ENCODE measurements at regions not wholly inside any gene's neighbourhood (a gene's known extent, or its start where the extent isn't known, plus 50 kb on each side); places are given as distances from the start of the nearest gene placed in this dataset.

DNA sequence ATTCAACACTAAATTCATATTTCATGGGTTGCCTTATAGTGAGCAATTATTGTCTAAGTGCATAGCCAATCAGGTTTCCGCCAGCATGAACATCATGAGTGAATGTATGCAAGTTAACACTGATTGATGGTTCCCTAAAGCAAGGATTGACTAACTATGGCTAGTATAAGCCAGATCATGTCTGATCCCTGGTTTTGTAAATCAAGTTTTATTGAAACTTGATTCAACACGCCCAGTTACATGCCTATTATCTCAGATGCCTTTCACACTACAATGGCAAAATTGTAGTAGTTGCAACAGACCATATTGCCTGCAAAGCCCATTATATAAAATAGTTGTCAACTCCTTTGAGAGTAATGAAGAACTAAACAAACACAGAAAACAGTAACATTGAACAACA is 1127.4 kb downstream of the NCAM2 start:
- TF ChIP-seq EZH2phosphoT487 (IDR thresholded peaks at IDR 0.05; ENCODE audit: low read depth) (no peak), CTCF (IDR thresholded peaks at IDR 0.05; ENCODE audit: low read depth, low read length) (no peak)
- Histone ChIP-seq H3K36me3 (replicated peaks; ENCODE audit: low read depth, low read length) (no peaks in the 10 kb centered on the region), H3K27ac (ENCODE audit: low read length) (no peak overlapping the region), H3K9me3 (ENCODE audit: insufficient read depth, low read length) (no peaks in the 10 kb centered on the region), H3K4me3 (ENCODE audit: low read length) (no peak overlapping the region), H3K9ac (ENCODE audit: low read length) (no peak overlapping the region), H2AFZ (ENCODE audit: low read depth, low read length) (no peak overlapping the region), H3K4me2 (ENCODE audit: low read length) (no peak overlapping the region), H3K79me2 (ENCODE audit: low read length) (no peaks in the 10 kb centered on the region), H3K27me3 (ENCODE audit: low read depth, low read length) (no peaks in the 10 kb centered on the region), H4K20me1 (ENCODE audit: insufficient read depth, low read length) (no peaks in the 10 kb centered on the region), H3K4me1 (ENCODE audit: low read length) (no peaks in the 10 kb centered on the region)

- Histone ChIP-seq H3K9me3 (ENCODE audit: insufficient read depth, low read length) (no peaks in the 10 kb centered on the region), H3K4me2 (ENCODE audit: low read length) (no peak overlapping the region), H3K9ac (ENCODE audit: low read length) (no peak overlapping the region), H3K27me3 (ENCODE audit: low read depth, low read length) (no peaks in the 10 kb centered on the region), H3K4me3 (ENCODE audit: low read length) (no peak overlapping the region), H3K79me2 (ENCODE audit: low read length) (no peaks in the 10 kb centered on the region), H4K20me1 (ENCODE audit: insufficient read depth, low read length) (no peaks in the 10 kb centered on the region), H2AFZ (ENCODE audit: low read depth, low read length) (no peak overlapping the region), H3K36me3 (replicated peaks; ENCODE audit: low read depth, low read length) (no peaks in the 10 kb centered on the region), H3K4me1 (ENCODE audit: low read length) (no peaks in the 10 kb centered on the region), H3K27ac (ENCODE audit: low read length) (no peak overlapping the region)
- TF ChIP-seq EZH2phosphoT487 (IDR thresholded peaks at IDR 0.05; ENCODE audit: low read depth): no peak
- no peak for TF ChIP-seq CTCF (IDR thresholded peaks at IDR 0.05; ENCODE audit: low read depth, low read length)
Measured at GRCh38 chr21:22128671-22129070, 1130.5 kb downstream of the NCAM2 start.

- Histone ChIP-seq H3K4me3 (ENCODE audit: low read length) (no peak overlapping the region), H3K27ac (ENCODE audit: low read length) (no peak overlapping the region), H2AFZ (ENCODE audit: low read depth, low read length) (no peak overlapping the region), H3K4me2 (ENCODE audit: low read length) (no peak overlapping the region), H3K9me3 (ENCODE audit: insufficient read depth, low read length) (no peaks in the 10 kb centered on the region), H4K20me1 (ENCODE audit: insufficient read depth, low read length) (no peaks in the 10 kb centered on the region), H3K27me3 (ENCODE audit: low read depth, low read length) (no peaks in the 10 kb centered on the region), H3K9ac (ENCODE audit: low read length) (no peak overlapping the region), H3K79me2 (ENCODE audit: low read length) (no peaks in the 10 kb centered on the region), H3K4me1 (ENCODE audit: low read length) (no peaks in the 10 kb centered on the region), H3K36me3 (replicated peaks; ENCODE audit: low read depth, low read length) (no peaks in the 10 kb centered on the region)
- no peak for TF ChIP-seq EZH2phosphoT487 (IDR thresholded peaks at IDR 0.05; ENCODE audit: low read depth)
- TF ChIP-seq CTCF (IDR thresholded peaks at IDR 0.05; ENCODE audit: low read depth, low read length): no peak
Measured at GRCh38 chr21:22132358-22133071, 1134.3 kb downstream of the NCAM2 start.

DNA sequence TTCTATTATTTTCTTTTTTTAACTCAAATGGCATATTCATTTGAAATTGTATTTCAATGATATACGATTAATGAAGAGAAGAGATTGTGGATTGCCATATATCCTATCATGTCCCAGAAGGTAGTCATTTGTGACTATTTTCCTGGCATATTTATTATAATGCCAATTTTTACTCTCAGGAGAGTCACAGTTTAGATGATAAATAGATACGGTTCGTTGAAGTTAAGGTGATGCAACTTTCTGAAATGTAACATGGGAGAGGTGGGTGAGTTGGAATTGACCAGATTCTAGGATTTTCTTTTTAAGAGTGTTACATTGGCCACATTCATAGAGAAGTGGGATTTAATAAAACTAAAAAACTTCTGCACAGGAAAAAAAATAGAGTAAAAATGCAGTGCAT is 1138.5 kb downstream of the NCAM2 start:
- no peak overlapping the region for H3K4me2 ChIP-seq (ENCODE audit: low read length)
- H2AFZ ChIP-seq (ENCODE audit: low read depth, low read length): no peak overlapping the region
- no peaks in the 10 kb centered on the region for H3K27me3 ChIP-seq (ENCODE audit: low read depth, low read length)
- H3K27ac ChIP-seq (ENCODE audit: low read length): no peak overlapping the region
- no peak for TF ChIP-seq CTCF (IDR thresholded peaks at IDR 0.05; ENCODE audit: low read depth, low read length)
- no peak for TF ChIP-seq EZH2phosphoT487 (IDR thresholded peaks at IDR 0.05; ENCODE audit: low read depth)
- H3K9ac ChIP-seq (ENCODE audit: low read length): no peak overlapping the region
- H3K4me3 ChIP-seq (ENCODE audit: low read length): no peak overlapping the region
- H3K4me1 ChIP-seq (ENCODE audit: low read length): no peaks in the 10 kb centered on the region
- H3K36me3 ChIP-seq (replicated peaks; ENCODE audit: low read depth, low read length): no peaks in the 10 kb centered on the region
- H4K20me1 ChIP-seq (ENCODE audit: insufficient read depth, low read length): no peaks in the 10 kb centered on the region
- no peaks in the 10 kb centered on the region for H3K9me3 ChIP-seq (ENCODE audit: insufficient read depth, low read length)
- no peaks in the 10 kb centered on the region for H3K79me2 ChIP-seq (ENCODE audit: low read length)

Data from OCI-LY3 (cell line).